Upper lobe of left lung (tissue), 6 donors: ENCODE measurements at regions not wholly inside any gene's neighbourhood (a gene's known extent, or its start where the extent isn't known, plus 50 kb on each side); places are given as distances from the start of the nearest gene placed in this dataset.
A peak's percentile ranks its signal among the peaks of the same experiment; 100 is the strongest.

Experiments used
- ATAC-seq, 2 donors: fragments of 200-7000 bp; cut with Tn5 transposase; one replicate each; pipeline ENCODE4 v1.9.1; 2022; ENCODE audit warnings: mild to moderate bottlenecking in 2 of 2, moderate library complexity in 2 of 2; ENCODE audit not compliant: low FRiP score in 2 of 2
- DNase-seq, 2 donors: peaks; one replicate each; pipeline ENCODE4 v3.0.0-alpha.2; 2019 to 2020
- H3K27ac ChIP-seq, 4 donors: fragments of 200-600 bp; sonication (generic); one replicate each; pipeline ENCODE4 v1.5.1; 2016 to 2019
- H3K27me3 ChIP-seq, 4 donors: fragments of 200-600 bp; sonication (generic); one replicate each; pipeline ENCODE4 v1.5.1; 2017 to 2019
- H3K36me3 ChIP-seq, 4 donors: fragments of 200-600 bp; sonication (generic); one replicate each; pipeline ENCODE4 v1.5.1; 2016 to 2019
- H3K4me1 ChIP-seq, 4 donors: fragments of 200-600 bp; sonication (generic); one replicate each; pipeline ENCODE4 v1.5.1; 2018 to 2019
- H3K4me3 ChIP-seq, 4 donors: fragments of 200-600 bp; sonication (generic); one replicate each; pipeline ENCODE4 v1.5.1; 2017 to 2019; ENCODE audit warnings: mild to moderate bottlenecking in 2 of 4, moderate library complexity in 1 of 4
- H3K9me3 ChIP-seq, 4 donors: fragments of 200-600 bp; sonication (generic); one replicate each; pipeline ENCODE4 v1.5.1; 2018 to 2019
- CTCF ChIP-seq, 6 experiments: fragments of 450-650 bp in 4 of 6; fragments of 200-600 bp in 2 of 6; sonication (generic) in 2 of 6; IDR thresholded peaks; one replicate each; pipeline ENCODE4 v1.5.1; 2016 to 2019; ENCODE audit warnings: antibody characterized with exemption in 6 of 6
- EP300 ChIP-seq, 4 donors: sonication (generic); formaldehyde crosslinking; IDR thresholded peaks; one replicate each; pipeline ENCODE4 v1.5.1; 2017; ENCODE audit warnings: antibody characterized with exemption in 4 of 4, control low read depth in 2 of 4
- POLR2A ChIP-seq, 4 donors: fragments of 450-650 bp; IDR thresholded peaks; one replicate each; pipeline ENCODE4 v1.5.1; 2016 to 2017; ENCODE audit warnings: antibody characterized with exemption in 4 of 4, mild to moderate bottlenecking in 2 of 4
- POLR2AphosphoS5 ChIP-seq, 2 donors: sonication (generic); formaldehyde crosslinking; IDR thresholded peaks; one replicate each; pipeline ENCODE4 v1.5.1; 2017; ENCODE audit warnings: antibody characterized with exemption in 2 of 2
- WGBS, 2 donors: methylation state at CpG; one replicate each; pipeline ENCODE4 v1.1.5; 2017 to 2018; 5-methylcytosine and 5-hydroxymethylcytosine counted together
- donor health status: DM: no; HTN: no; CAD: no; lungs with moderate emphysema.
- donor health status: DM: no; HTN: yes; CAD: no; lungs with severe emphysema.

GRCh38 chr12:5305425-5305824 is 126.5 kb upstream of the NTF3 start:
- Histone ChIP-seq H3K9me3 (no peaks in the 10 kb centered on the region), H3K36me3 (no peaks in the 10 kb centered on the region), H3K27ac (peak overlapping the region in 2 of 4 donors; percentile 6 to 49), H3K27me3 (no peaks in the 10 kb centered on the region), H3K4me3 (no peak overlapping the region), H3K4me1 (peaks cover 0 to 9% (median 4%) of the 10 kb centered on the region in 4 donors)
- WGBS, 2 donors, result 85 to 92% methylated on average over 7 of the region's 7 CpGs
- ATAC-seq (peak in 1 of 2 donors; percentile 56), DNase-seq (peak; percentile 29 to 36)
- peak in 1 of 4 donors; percentile 21 for TF ChIP-seq EP300 (IDR thresholded peaks at IDR 0.05)
- peak in 1 of 2 donors; percentile 77 for TF ChIP-seq POLR2AphosphoS5 (IDR thresholded peaks at IDR 0.05)
- TF ChIP-seq CTCF (IDR thresholded peaks at IDR 0.05), result no peak

GRCh38 chr12:5305886-5306545 is 125.9 kb upstream of the NTF3 start:
- no peak overlapping the region for H3K4me3 ChIP-seq
- TF ChIP-seq POLR2A (IDR thresholded peaks at IDR 0.05), result no peak
- TF ChIP-seq POLR2AphosphoS5 (IDR thresholded peaks at IDR 0.05), result no peak
- TF ChIP-seq CTCF (IDR thresholded peaks at IDR 0.05), result no peak
- TF ChIP-seq EP300 (IDR thresholded peaks at IDR 0.05), result no peak
- DNase-seq (no peak), ATAC-seq (no peak)
- no peaks in the 10 kb centered on the region for H3K9me3 ChIP-seq
- no peaks in the 10 kb centered on the region for H3K27me3 ChIP-seq
- WGBS, 2 donors, result 59 to 64% methylated on average over 3 to 4 of the region's 4 CpGs
- H3K4me1 ChIP-seq, result peaks cover 0 to 9% (median 4%) of the 10 kb centered on the region in 4 donors
- H3K27ac ChIP-seq, result peak overlapping the region in 2 of 4 donors; percentile 6 to 49
- H3K36me3 ChIP-seq, result no peaks in the 10 kb centered on the region

GRCh38 chr12:5307065-5307464 is 124.8 kb upstream of the NTF3 start:
- H3K36me3 ChIP-seq, result no peaks in the 10 kb centered on the region
- no peaks in the 10 kb centered on the region for H3K9me3 ChIP-seq
- WGBS, 2 donors, result 44 to 49% methylated on average over 3 of the region's 3 CpGs
- DNase-seq, result no peak
- H3K27me3 ChIP-seq, result no peaks in the 10 kb centered on the region
- H3K27ac ChIP-seq, result no peak overlapping the region
- peaks cover 0 to 9% (median 4%) of the 10 kb centered on the region in 4 donors for H3K4me1 ChIP-seq
- no peak for ATAC-seq
- no peak overlapping the region for H3K4me3 ChIP-seq
- no peak for TF ChIP-seq EP300 (IDR thresholded peaks at IDR 0.05)
- no peak for TF ChIP-seq CTCF (IDR thresholded peaks at IDR 0.05)

GRCh38 chr12:5308216-5308615 is 123.7 kb upstream of the NTF3 start:
- no peaks in the 10 kb centered on the region for H3K9me3 ChIP-seq
- DNase-seq, result no peak

More at GRCh38 chr12:5308216-5308615, 123.7 kb upstream of the NTF3 start:
- Histone ChIP-seq H3K4me3 (no peak overlapping the region), H3K27me3 (no peaks in the 10 kb centered on the region), H3K4me1 (peaks cover 0 to 9% (median 4%) of the 10 kb centered on the region in 4 donors), H3K27ac (peak overlapping the region in 1 of 4 donors; percentile 20), H3K36me3 (no peaks in the 10 kb centered on the region)
- TF ChIP-seq POLR2A (IDR thresholded peaks at IDR 0.05) (no peak), CTCF (IDR thresholded peaks at IDR 0.05) (no peak), EP300 (IDR thresholded peaks at IDR 0.05) (no peak), POLR2AphosphoS5 (IDR thresholded peaks at IDR 0.05) (no peak)
- no peak for ATAC-seq
